Frontal cortex (tissue), 3 donors: ENCODE measurements at regions not wholly inside any gene's neighbourhood (a gene's known extent, or its start where the extent isn't known, plus 50 kb on each side); places are given as distances from the start of the nearest gene placed in this dataset.
"Not testable (repeated sequence)": the region's sequence is repeated elsewhere in the genome, so short reads cannot be mapped to it uniquely, and the experiment has no call there.

Experiments
- DNase-seq, 2 donors: peaks; one replicate each; pipeline ENCODE4 v3.0.0; 2012; ENCODE audit warnings: low spot score in 2 of 2
- FAIRE-seq: peaks from 2 replicates; lab custom pipeline; 2012; peaks lifted over from hg19 to GRCh38; lab: Jason Lieb, UNC
- donor health status: control.
- donor health status: control.
- donor health status: control.

DNA sequence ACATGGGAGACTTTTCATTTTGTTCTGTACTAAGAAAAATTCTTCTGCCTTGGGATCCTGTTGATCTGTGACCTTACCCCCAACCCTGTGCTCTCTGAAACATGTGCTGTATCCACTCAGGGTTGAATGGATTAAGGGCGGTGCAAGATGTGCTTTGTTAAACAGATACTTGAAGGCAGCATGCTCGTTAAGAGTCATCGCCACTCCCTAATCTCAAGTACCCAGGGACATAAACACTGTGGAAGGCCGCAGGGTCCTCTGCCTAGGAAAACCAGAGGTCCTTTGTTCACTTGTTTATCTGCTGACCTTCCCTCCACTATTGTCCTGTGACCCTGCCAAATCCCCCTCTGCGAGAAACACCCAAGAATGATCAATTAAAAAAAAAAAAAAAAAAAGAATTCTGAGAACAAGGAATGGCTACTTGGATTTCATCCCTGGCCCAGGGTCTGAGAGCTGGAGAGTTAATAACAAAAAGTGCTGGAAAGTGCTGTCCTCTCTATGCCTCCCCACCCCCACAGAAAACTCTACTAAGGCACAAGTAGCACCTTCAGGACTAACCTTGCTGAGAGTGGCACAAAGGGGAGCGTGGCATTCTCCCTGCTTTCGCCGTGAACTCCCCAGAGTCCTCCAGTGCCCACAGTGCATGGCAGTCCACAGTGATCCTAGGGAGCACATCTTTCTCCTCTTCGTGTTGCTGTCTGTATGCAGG lies 297.1 kb downstream of the SIPA1L2 start:
- not testable (repeated sequence) for FAIRE-seq, DNase-seq

DNA sequence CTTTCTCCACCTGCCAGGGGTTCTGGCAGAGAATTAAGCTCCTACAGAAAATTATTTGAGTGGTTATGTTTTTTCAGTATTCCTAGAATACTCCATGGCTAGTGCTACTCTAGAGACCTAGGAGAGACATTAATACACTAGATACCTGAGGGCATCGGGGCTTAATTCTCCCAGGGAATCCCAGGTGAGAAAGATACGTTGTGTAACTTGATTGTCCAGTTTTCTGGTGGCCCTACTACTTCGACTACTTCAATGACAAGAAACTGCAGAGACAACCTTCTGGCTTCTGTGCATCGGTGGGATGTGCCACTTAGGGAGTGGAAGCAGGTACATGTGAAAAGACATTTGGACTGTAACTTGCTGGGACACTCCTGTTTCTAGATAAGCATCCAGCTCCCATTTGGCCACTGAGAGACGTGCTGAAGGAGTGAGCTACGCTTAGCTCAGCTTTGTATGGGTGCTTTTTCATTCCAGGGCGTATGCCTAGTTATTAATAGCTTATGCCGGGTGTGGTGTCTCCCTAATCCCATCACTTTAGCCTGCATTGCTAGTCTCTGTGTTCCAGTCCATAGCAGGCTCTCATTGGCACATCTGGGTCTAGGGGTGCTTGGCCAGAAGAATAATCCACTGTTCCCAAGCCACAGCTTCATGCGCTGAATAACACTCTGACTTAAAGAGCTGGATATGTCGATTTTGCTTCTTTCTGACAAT lies 300.7 kb downstream of the SIPA1L2 start:
- DNase-seq (no peak), FAIRE-seq (no peak)

DNA sequence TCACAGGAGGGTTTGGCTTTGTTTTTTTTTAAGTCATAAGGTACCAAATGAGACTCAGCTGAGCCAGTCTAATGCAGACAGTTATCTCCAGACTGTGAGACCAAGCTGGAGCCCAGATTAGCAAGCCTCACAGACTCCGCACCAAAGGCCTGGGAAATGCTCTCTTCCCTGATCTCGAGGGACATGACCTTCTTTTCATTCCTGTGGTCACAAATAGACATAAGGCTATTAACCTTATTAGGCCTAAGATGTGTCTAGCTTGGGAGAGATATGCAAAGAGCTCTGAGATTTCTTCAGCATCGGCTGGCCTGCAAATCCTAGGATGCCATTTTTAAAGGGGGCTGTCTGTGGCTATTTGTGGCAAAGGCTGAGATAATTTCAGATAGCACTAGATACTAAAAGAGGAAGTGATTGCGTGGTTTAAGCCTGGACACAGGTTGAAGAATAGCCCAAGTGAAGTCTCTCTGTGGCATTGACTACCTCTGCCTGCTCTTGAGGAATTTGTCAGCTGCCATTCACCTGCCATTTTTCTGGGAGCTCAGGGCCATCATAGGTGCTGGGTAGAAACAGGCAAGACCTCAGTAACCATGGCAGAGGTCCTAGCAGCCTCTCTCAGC lies 301.3 kb downstream of the SIPA1L2 start:
- FAIRE-seq (no peak), DNase-seq (no peak)

DNA sequence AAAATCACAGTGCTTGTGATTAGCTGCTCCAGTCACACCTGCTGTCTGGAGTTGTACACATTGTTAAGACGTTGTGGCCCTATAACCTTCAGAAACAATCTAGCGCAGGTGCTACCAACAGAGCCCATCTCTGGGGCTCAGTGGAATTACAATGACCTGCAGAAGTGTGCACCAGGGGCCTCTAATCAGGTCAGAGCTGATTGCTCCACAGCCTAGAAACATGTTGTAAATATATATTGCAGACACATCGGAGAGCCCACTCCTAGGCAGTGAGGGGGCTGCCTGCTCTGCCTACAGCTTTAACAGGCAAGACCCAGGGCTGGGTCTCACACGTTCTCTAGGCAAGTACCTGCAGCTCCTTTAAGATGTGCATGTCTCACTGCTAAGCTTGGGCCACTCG lies 302.0 kb downstream of the SIPA1L2 start:
- DNase-seq, result no peak
- FAIRE-seq, result no peak

DNA sequence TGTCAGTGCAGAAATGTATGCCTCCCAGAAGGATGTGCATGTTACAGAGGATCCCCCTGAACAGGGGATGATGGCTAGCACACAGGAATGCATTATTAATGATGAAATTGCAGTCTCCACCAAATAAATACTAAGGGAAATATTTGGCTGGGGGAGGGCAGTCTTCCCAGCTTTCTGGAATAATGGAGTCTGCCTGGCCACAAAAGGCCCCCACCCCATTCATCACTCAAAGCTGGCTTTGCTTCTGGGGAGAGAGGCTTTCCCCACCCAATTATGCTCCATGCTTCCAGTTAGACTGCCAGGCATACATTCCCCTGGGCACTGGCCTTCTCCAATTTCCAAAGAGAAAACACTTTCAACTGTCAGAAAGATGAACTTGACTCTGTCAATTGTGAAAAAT lies 302.7 kb downstream of the SIPA1L2 start:
- FAIRE-seq (no peak), DNase-seq (no peak)

DNA sequence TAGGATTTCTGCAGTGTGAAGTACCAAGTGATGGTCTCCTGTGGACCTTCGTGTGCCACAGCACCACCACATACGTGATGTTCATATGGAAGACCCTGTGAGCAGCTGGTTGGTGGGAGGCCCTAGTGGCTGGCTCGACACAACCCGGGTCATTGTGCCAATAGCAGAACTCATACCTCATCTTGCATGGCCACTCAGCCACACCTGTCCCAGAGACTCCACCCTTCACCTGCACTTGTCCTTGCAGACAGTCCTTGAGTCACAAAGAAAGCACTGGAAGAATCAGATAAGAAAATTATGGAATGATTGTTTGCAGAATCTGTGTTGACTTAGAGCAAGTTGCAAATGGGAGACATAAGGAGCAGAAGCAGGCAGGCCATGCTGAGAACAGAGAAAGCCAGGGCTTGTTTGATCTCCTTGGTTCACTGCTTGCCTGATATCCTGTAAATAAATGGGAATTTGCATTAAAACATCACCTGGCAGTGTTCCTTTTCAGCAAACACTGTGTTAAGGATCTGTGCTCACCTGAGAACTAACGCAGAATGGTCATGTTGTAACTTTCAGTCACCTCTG lies 307.7 kb downstream of the SIPA1L2 start:
- no peak for DNase-seq
- FAIRE-seq, result no peak

DNA sequence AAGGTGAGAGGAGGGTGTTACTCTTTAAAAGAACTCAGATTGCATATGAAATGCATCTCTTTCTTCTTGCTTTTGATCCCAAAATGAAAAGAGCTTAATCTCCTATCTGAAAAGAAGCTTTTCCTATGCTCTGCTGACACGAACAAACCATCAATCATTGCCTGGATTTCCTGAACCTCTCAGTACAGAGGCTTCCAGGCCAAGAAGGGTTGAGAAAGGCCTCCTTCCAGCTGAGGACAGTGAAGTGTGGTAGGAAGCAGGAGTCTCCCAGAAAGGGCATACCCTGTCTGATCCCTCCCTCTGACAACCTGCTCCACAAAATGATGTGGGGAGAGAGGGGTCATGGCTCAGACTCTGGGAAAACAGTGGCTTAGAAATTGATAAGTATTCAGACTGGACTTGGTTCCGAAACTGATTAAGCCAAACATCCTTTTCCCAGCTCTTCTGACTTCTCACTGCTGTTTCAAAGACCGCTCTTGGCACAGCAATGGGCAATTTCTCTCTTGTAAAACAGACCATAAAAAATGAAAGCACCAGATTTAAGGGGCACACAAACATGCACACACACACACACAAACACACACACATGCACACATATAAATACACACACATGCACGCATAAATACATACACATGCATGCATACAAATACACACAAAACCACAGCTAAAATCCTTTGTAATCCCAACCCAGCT lies 310.3 kb downstream of the SIPA1L2 start:
- FAIRE-seq (no peak), DNase-seq (no peak)

DNA sequence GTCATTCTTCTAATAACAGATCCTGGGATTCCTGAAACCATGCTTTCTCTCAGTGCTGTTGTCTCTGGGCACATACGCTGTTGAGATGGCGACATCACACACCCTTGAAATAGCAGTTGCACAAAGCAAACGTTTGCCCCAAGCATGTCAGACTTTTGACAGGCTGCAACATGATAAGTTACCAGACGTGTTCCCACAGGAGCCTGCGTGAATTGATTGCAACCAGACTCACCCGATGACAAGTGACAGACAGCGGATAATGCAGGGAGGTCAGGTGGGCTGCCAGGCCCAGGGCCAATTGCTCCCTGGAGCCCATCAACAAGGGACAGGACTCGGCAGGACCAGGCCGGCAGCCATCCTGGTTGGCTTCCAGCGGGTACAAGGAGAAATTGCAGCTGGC lies 310.9 kb downstream of the SIPA1L2 start:
- DNase-seq, result no peak
- no peak for FAIRE-seq

DNA sequence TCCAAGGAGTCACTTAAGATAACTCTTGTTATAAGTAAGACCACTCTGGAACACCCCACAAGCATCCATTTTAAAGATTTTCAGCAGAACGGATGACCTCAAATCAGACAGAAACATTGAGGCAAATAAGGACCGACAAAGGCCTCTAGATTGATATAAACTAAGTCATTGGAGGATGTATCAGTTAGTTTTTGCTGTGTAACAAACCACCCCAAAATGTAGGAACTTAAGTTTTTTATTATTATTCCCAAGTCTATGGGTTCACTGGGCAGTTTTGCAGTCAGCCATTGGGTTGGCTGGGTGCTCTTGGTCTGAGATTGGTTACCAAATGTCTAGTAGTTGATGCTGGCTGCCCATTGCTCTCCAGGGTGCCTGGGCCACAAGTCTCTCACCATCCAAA lies 311.8 kb downstream of the SIPA1L2 start:
- no peak for DNase-seq
- no peak for FAIRE-seq

DNA sequence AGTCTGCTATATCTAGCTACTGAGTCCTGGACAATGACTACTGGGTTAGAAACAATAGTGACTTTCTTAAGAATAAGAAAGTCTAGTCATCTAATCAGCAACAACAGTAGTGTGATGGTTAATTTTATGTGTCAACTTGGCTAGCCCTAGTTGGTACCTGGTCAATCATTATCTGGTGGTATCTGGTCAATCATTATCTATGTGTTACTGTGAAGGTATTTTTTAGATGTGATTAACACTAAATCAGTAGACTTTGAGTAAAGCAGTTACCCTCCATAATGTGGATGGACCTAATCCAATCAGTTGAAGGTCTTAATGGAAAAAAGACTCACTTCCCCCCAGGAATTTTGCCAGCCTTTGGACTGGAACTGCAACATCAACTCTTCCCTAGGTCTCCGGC lies 312.6 kb downstream of the SIPA1L2 start:
- FAIRE-seq (no peak), DNase-seq (no peak)

DNA sequence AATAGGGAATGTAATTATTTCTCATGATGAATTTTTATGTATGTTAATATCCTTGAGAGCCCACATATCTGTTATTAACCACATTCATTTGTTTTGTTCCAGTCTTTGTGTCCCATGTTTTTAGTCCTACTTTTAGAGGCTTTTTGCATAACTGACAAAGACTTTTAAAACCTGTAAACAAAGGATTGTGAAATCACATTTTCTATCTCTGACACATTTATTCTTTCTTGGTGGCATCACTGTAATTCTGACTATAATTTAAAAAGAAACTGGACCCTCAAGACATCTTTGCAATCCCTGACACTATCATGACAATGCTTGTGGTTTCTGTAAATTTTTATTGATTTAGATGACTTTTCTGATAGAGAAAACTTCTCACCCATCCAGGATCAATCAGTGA lies 313.1 kb downstream of the SIPA1L2 start:
- no peak for FAIRE-seq

DNA sequence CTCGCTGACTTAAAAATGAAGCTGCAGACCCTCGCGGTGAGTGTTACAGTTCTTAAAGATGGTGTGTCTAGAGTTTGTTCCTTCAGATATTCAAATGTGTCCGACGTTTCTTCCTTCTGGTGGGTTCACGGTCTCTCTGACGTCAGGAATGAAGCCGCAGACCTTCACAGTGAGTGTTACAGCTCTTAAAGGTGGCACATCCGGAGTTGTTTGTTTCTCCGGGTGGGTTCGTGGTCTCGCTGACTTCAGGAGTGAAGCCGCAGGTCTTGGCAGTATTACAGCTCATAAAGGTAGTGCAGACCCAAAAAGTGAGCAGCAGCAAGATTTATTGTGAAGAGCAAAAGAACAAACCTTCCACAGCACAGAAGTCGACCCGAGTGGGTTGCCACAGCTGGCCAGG lies 316.1 kb downstream of the SIPA1L2 start:
- DNase-seq, FAIRE-seq: not testable (repeated sequence)

More for the DNA sequence above, 313.1 kb downstream of the SIPA1L2 start:
- no peak for DNase-seq

DNA sequence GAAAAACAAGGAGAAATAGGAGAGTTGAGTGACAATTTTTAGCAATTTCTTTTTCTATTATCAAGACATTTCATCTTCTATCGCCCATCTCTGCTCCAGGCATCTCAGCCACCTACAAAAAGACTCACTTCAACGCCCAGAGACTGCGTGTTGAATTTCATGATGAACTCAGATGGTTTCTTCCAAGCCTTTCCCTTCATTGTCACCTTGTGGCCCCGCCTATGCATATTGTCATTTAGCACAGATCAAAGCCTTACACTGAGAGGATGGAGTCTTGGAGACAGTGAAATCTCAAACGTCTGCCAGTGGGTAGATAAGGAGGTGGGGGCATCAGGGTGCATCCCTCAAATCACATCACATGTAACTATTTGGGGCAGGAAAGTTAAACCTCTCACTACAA lies 319.4 kb downstream of the SIPA1L2 start:
- DNase-seq (no peak), FAIRE-seq (no peak)

DNA sequence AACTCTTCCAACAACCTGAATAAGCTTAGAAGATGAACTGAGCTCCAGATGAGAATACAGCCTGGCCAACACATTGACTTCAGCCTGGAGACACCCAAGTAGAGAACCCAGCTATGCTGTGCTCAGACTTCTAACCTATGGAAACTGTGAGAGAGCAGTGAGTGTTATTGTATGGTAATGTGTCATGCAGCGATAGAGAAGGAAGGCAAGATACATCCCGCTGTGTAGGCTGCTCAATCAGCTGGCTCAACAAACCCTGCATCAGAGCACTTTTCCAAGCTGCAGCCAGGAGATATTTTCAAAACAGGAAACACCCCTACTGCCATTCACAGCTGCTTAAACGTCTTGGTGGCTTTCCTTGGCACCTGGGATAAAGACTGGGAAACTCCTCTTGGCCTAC lies 321.3 kb downstream of the SIPA1L2 start:
- DNase-seq (no peak), FAIRE-seq (no peak)

DNA sequence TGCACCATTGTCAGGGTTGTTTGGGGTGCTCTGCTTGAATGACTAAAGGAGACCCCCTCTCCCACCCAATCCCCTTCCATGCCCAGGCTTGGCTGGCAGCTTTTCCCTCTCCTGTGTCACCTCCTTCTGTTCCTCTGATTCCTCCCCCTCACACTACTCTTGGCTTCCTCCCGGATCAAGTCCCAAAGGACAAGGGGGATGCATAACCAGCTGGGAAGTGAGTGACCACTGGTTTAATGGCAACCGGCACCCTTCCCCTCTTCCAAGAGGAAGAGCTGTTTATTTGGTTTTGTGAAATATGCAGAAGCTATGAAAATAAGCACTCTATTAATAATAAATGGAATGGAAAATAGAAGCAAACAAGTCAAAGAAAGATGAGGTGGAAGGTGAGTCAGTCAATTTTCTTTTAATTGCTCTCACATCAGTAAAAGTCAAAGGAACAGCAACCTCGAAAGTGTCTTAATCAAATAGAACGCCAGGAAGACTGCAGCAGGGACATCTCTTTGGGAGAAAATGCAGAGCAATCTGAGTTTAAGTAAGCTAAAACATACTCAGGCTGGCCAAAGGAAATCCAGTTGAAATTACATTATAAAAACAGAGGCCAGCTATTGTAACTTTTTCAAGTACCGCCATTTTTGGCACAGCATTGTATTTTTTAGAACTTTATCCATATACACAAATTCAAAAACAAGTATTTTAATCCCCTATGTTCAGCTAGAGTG lies 322.5 kb downstream of the SIPA1L2 start:
- FAIRE-seq (no peak), DNase-seq (no peak)

DNA sequence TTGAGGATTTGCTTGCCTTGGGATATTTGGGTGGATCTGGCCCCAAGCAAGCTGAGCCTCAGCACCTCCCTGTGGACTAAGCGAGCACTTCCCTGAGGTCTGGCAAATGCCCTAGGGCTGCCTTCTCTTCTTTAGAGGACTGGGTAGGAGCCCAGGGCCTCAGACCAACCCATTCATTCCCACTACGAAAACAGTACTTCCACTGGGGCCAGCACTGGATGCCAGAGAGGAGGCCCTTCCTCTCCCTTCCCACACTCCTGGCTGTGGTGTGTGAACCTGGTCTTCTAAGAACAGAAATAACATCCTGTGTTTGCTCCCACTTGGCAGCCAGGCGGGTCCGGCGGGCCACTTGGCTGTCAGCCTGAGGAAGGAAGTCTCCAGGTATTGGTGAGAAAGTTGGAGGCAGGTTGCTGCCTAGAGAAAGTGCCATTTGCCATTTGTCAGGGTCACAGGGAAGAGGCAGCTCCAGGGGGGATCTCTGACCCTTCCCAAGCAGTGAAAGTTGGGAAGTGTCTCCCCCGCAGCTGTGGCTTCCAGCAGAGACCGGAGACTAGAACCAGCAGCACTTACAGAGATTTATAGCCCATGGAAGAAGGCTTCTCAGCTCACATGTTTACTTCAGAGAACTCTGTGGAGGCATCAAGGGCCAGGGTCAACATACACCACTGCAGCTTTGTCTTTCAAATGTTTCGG lies 323.5 kb downstream of the SIPA1L2 start:
- DNase-seq (no peak), FAIRE-seq (no peak)

DNA sequence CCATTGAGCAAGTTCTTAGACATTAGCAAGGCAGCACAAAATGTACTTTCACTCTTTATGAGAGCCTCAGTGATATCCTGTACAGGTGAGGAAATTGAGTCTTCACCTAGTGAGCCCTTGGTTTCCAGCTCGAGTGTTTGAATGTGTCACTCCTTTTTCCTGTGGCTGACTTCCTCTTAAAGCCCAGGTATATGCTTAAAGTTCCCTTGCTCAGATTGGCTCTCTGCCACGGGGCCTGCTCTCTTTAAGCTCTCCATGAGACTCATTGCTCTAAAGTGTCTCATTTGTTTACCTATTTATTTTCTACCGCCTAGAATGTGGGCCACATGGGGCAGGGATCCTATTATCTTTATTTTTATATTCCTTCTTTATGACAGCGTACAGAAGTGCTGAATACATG lies 324.9 kb downstream of the SIPA1L2 start:
- no peak for FAIRE-seq
- DNase-seq, result no peak

DNA sequence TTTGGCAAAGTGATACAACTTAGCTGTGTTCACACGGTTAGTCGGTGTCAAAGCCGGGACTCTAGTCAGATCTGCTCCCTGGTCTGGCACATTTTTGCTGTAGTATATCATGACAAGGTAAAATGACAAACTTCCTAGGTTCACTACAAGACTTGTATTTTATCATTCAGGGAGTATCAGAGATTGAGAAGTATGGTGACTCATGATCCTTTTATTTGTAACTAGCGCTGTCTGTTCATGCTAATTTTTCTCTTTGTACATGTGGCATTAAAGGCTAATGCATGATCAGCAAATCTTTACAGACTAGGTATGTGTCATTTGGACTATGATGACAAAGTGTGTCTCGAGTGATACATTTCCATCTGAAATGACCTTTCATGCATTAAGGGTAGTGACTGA lies 326.7 kb downstream of the SIPA1L2 start:
- FAIRE-seq, result no peak
- DNase-seq, result no peak
